ENCODE measurements at regions not wholly inside any gene's neighbourhood (a gene's known extent, or its start where the extent isn't known, plus 50 kb on each side); places are given as distances from the start of the nearest gene placed in this dataset.

GRCh38 chr4:58070726-58071125, 960.5 kb upstream of the IGFBP7 start:
- POLR2A ChIA-PET = no interaction called here
- FAIRE-seq (no peak), DNase-seq (ENCODE audit: low spot score) (no peak), ATAC-seq (no peak)
- H2AFZ ChIP-seq (ENCODE audit: low read length) = no peak overlapping the region
- no peak overlapping the region for H3K4me3 ChIP-seq (replicated peaks in 1 of 3; ENCODE audit: insufficient read depth in 1 of 3, low read depth in 2 of 3, low read length in 3 of 3)
- H3K27ac ChIP-seq (ENCODE audit: extremely low read length, insufficient read depth, low read length) = no peak overlapping the region
- H3K4me2 ChIP-seq (ENCODE audit: low read depth, low read length) = no peak overlapping the region
- BruUV-seq (replicated peaks) = no TSS peak
- H3K36me3 ChIP-seq (replicated peaks in 1 of 2; ENCODE audit: control insufficient read depth in 1 of 2, insufficient read depth in 2 of 2, low read length in 2 of 2) = no peaks in the 10 kb centered on the region
- intact Hi-C loops (cut with micrococcal nuclease; ENCODE audit: unreplicated experiment) (no loop called here), in situ Hi-C loops (cut with HindIII; ENCODE audit: extremely low pct_ligation_motif_present, low pct_unique_long_range_greater_than_20kb) (no loop called here)
- no peaks in the 10 kb centered on the region for H4K20me1 ChIP-seq (ENCODE audit: insufficient read depth, low read length)
- H3K27me3 ChIP-seq (ENCODE audit: control insufficient read depth in 1 of 2, insufficient read depth in 2 of 2, low read length in 2 of 2) = no peaks in the 10 kb centered on the region
- TF ChIP-seq PREB (CRISPR knock-in tag; IDR thresholded peaks at IDR 0.05) = no peak
- no peak for TF ChIP-seq USF2 (IDR thresholded peaks at IDR 0.05; ENCODE audit: low read depth, low read length)
- TF ChIP-seq USF2 (CRISPR knock-in tag; IDR thresholded peaks at IDR 0.05; ENCODE audit: borderline replicate concordance) = no peak
- TF ChIP-seq CBX2 (IDR thresholded peaks at IDR 0.05; ENCODE audit: low read depth, low read length) = no peak
- TF ChIP-seq CBX2 (CRISPR knock-in tag; IDR thresholded peaks at IDR 0.05; ENCODE audit: low read depth) = no peak
- no peak for TF ChIP-seq SMC3 (IDR thresholded peaks at IDR 0.05; ENCODE audit: low read length)
- CTCF ChIA-PET (ENCODE audit: low intra/inter-chr PET ratio, low total read pairs) = no interaction called here
- H3K9ac ChIP-seq (ENCODE audit: insufficient read depth, low read depth, low read length) = no peak overlapping the region
- no peaks in the 10 kb centered on the region for H3K79me2 ChIP-seq (ENCODE audit: insufficient read depth, low read length)
- peaks cover 71% of the 10 kb centered on the region for H3K9me3 ChIP-seq (ENCODE audit: low read length)
- no peaks in the 10 kb centered on the region for H3K4me1 ChIP-seq (ENCODE audit: insufficient read depth, low read length)

- FAIRE-seq (no peak), ATAC-seq (no peak), DNase-seq (ENCODE audit: low spot score) (no peak)
- H3K4me2 ChIP-seq (ENCODE audit: low read depth, low read length) = no peak overlapping the region
- H3K27me3 ChIP-seq (ENCODE audit: control insufficient read depth in 1 of 2, insufficient read depth in 2 of 2, low read length in 2 of 2) = no peaks in the 10 kb centered on the region
- peaks cover 60% of the 10 kb centered on the region for H3K9me3 ChIP-seq (ENCODE audit: low read length)
- in situ Hi-C loops (cut with HindIII; ENCODE audit: extremely low pct_ligation_motif_present, low pct_unique_long_range_greater_than_20kb) = no loop called here
- no TSS peak for BruUV-seq (replicated peaks)
- intact Hi-C loops (cut with micrococcal nuclease; ENCODE audit: unreplicated experiment) = no loop called here
- CTCF ChIA-PET (ENCODE audit: low intra/inter-chr PET ratio, low total read pairs) = no interaction called here
- POLR2A ChIA-PET = no interaction called here
- H3K4me3 ChIP-seq (replicated peaks in 1 of 3; ENCODE audit: insufficient read depth in 1 of 3, low read depth in 2 of 3, low read length in 3 of 3) = no peak overlapping the region
- H4K20me1 ChIP-seq (ENCODE audit: insufficient read depth, low read length) = no peaks in the 10 kb centered on the region
- no peak overlapping the region for H3K9ac ChIP-seq (ENCODE audit: insufficient read depth, low read depth, low read length)
- H3K79me2 ChIP-seq (ENCODE audit: insufficient read depth, low read length) = no peaks in the 10 kb centered on the region
- WGBS (ENCODE audit: low lambda C conversion rate) = 2% methylated on average over 3 of the region's 3 CpGs
- no peaks in the 10 kb centered on the region for H3K4me1 ChIP-seq (ENCODE audit: insufficient read depth, low read length)
- H2AFZ ChIP-seq (ENCODE audit: low read length) = no peak overlapping the region
- H3K27ac ChIP-seq (ENCODE audit: extremely low read length, insufficient read depth, low read length) = no peak overlapping the region
- no peaks in the 10 kb centered on the region for H3K36me3 ChIP-seq (replicated peaks in 1 of 2; ENCODE audit: control insufficient read depth in 1 of 2, insufficient read depth in 2 of 2, low read length in 2 of 2)
- no peak for TF ChIP-seq NFATC3 (CRISPR knock-in tag; IDR thresholded peaks at IDR 0.05)
- no peak for TF ChIP-seq ZNF33B (CRISPR knock-in tag; IDR thresholded peaks at IDR 0.05)
- no peak for TF ChIP-seq NFE2L1 (CRISPR knock-in tag; IDR thresholded peaks at IDR 0.05; ENCODE audit: borderline replicate concordance)
- no peak for TF ChIP-seq KAT8 (CRISPR knock-in tag; IDR thresholded peaks at IDR 0.05)
- no peak for TF ChIP-seq ZNF790 (CRISPR knock-in tag; IDR thresholded peaks at IDR 0.05; ENCODE audit: borderline replicate concordance)
- TF ChIP-seq HES4 (CRISPR knock-in tag; IDR thresholded peaks at IDR 0.05; ENCODE audit: borderline replicate concordance) = no peak
- no peak for TF ChIP-seq RORA (CRISPR knock-in tag; IDR thresholded peaks at IDR 0.05)
- TF ChIP-seq ARID2 (CRISPR knock-in tag; IDR thresholded peaks at IDR 0.05; ENCODE audit: borderline replicate concordance) = no peak
- no peak for TF ChIP-seq SNAPC5 (CRISPR knock-in tag; IDR thresholded peaks at IDR 0.05; ENCODE audit: borderline replicate concordance)
- TF ChIP-seq ZNF274 (CRISPR knock-in tag; IDR thresholded peaks at IDR 0.05) = no peak
- TF ChIP-seq ZZZ3 (CRISPR knock-in tag; IDR thresholded peaks at IDR 0.05; ENCODE audit: borderline replicate concordance) = no peak
- TF ChIP-seq ZKSCAN8 (CRISPR knock-in tag; IDR thresholded peaks at IDR 0.05; ENCODE audit: borderline replicate concordance) = no peak
These were observed 954.5 kb upstream of the IGFBP7 start for GRCh38 chr4:58064653-58065052.

Measured in HepG2 (cell line).